Activated T-helper 2 cell treated with anti-CD3 and anti-CD28 coated beads, Interferon-gamma antibody, Interleukin-2, Interleukin-4, amounts not matched to agents 10 μg/mL and 5 μg/mL and 100 μg/mL, durations not matched to agents 14 hours and 24 hours and 36 hours (primary cell): ENCODE measurements at regions not wholly inside any gene's neighbourhood (a gene's known extent, or its start where the extent isn't known, plus 50 kb on each side); places are given as distances from the start of the nearest gene placed in this dataset.

Experiments
- DNase-seq: peaks from one replicate; pipeline ENCODE4 v3.0.0; 2021; ENCODE audit warnings: low spot score
- H3K27ac Mint-ChIP-seq: one replicate; pipeline ENCODE4 v1.8.0; 2021; ENCODE audit warnings: mixed read lengths
- H3K27me3 Mint-ChIP-seq: one replicate; pipeline ENCODE4 v1.8.0; 2021; ENCODE audit warnings: low read depth, mixed read lengths
- H3K36me3 Mint-ChIP-seq: one replicate; pipeline ENCODE4 v1.8.0; 2021; ENCODE audit warnings: low read depth, mixed read lengths
- H3K4me1 Mint-ChIP-seq: one replicate; pipeline ENCODE4 v1.8.0; 2021; ENCODE audit warnings: low read depth, mixed read lengths
- H3K4me3 Mint-ChIP-seq: one replicate; pipeline ENCODE4 v1.8.0; 2021; ENCODE audit warnings: low read depth, mild to moderate bottlenecking, moderate library complexity, mixed read lengths
- H3K9me3 Mint-ChIP-seq: one replicate; pipeline ENCODE4 v1.8.0; 2021; ENCODE audit warnings: mixed read lengths
- intact Hi-C: fragments of 100-400 bp; cut with micrococcal nuclease; formaldehyde crosslinking; loops from one replicate; pipeline ENCODE4 v1.15.1; 2023

DNA sequence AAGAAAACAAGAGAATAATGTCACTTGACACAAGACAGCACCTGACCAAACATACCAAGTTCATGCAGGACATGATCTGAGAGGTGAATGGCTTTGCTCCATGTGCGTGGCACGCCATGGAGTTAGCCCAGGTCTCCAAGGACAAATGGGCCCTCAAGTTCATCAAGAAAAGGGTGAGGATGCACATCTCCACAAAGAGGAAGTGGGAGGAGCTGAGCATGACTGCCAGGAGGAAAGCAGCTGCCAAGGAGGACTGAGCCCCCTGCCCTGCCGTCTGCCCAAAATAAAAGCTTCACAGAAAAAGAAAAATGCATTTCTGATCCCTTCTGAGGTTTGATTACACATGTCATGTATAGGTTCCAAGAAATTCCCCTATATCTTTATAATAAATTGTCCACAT lies 82.0 kb upstream of the TSHZ2 start:
- intact Hi-C loops = no loop called here
- Mint-ChIP-seq H3K27me3 (peaks cover 3% of the 10 kb centered on the region), H3K27ac (no peak overlapping the region), H3K4me1 (no peaks in the 10 kb centered on the region), H3K36me3 (no peaks in the 10 kb centered on the region), H3K9me3 (no peaks in the 10 kb centered on the region), H3K4me3 (no peak overlapping the region)
- no peak for DNase-seq

DNA sequence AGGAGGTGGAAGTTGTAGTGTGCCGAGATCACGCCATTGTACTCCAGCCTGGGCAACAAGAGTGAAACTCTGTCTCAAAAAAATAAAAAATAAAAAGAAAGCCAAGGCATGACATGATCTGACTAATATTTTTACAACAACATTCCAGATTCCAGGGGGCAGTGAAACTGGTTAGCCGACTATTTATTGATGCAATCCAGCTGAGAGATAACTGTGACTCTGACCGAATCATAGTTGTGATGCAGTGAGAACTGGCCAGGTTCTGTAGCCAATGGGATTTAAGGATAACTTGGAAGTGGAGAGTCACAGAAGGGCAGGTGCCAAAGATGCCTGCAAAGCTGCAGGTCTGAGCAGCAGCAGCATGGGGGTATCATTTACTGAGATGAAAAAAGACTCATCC lies 82.9 kb upstream of the TSHZ2 start:
- Mint-ChIP-seq H3K27ac (no peak overlapping the region), H3K9me3 (no peaks in the 10 kb centered on the region), H3K27me3 (peaks cover 1% of the 10 kb centered on the region), H3K4me1 (no peaks in the 10 kb centered on the region), H3K36me3 (no peaks in the 10 kb centered on the region), H3K4me3 (no peak overlapping the region)
- DNase-seq = no peak
- intact Hi-C loops = no loop called here

DNA sequence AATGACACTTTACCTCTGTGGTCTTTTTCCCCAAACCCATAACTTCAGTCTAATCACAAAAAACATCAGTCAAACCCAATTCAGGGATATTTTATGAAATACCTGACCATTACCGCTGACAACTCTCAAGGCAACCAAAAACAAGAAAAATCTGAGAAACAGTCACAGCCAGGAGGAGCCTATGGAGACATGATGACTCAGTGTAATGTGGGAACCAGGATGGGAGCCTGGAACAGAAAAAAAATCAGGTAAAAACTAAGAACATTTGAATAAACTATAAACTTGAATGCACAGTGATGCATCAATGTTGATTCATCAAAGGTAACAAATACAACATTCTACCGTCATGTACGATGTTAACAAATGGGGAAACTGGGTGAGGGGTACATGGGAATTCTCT lies 84.1 kb upstream of the TSHZ2 start:
- no peaks in the 10 kb centered on the region for H3K27me3 Mint-ChIP-seq
- intact Hi-C loops = no loop called here
- H3K36me3 Mint-ChIP-seq = no peaks in the 10 kb centered on the region
- H3K9me3 Mint-ChIP-seq = no peaks in the 10 kb centered on the region
- DNase-seq = no peak
- H3K27ac Mint-ChIP-seq = no peak overlapping the region
- no peak overlapping the region for H3K4me3 Mint-ChIP-seq
- no peaks in the 10 kb centered on the region for H3K4me1 Mint-ChIP-seq

DNA sequence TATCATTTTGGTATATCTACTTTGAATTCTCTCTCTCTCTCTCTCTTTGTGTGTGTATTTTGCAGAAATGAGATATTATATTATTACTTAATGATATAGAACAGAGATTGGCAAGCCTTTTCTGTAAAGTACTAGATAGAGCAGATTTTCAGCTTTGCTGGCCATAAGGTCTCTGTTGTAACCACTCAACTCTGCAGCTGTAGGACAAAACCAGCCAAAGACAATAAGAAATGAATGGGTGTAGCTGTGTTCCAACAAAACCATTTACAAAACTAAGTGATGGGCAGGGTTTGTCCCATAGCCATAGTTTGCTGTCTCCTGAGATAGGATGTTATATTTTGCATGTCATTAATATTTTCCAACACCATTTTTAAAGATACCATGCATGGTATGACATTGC lies 91.2 kb upstream of the TSHZ2 start:
- no peak overlapping the region for H3K27ac Mint-ChIP-seq
- no peak for DNase-seq
- intact Hi-C loops = no loop called here
- no peaks in the 10 kb centered on the region for H3K36me3 Mint-ChIP-seq
- H3K9me3 Mint-ChIP-seq = no peaks in the 10 kb centered on the region
- H3K27me3 Mint-ChIP-seq = no peaks in the 10 kb centered on the region
- H3K4me3 Mint-ChIP-seq = no peak overlapping the region
- no peaks in the 10 kb centered on the region for H3K4me1 Mint-ChIP-seq

DNA sequence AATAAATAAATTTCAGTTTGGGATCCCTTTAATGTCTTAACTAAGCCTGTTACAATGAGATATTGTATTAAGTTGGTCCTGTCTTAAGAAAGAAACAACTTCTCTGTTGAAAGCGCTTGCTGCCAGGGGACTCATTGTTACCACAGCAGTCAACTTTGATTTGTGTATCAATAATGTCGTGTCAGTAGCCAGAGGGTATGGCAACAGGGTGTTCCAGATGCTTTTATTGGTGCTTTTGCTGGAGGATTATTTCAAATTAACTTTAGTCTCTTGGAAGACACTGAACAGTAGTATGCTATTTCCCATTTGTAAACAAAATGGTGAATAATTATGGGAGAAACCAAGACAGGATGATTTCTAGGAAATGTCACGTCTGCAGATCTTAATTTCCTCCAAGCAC lies 91.9 kb upstream of the TSHZ2 start:
- Mint-ChIP-seq H3K27ac (no peak overlapping the region), H3K9me3 (no peaks in the 10 kb centered on the region), H3K4me3 (no peak overlapping the region), H3K36me3 (no peaks in the 10 kb centered on the region), H3K4me1 (no peaks in the 10 kb centered on the region), H3K27me3 (no peaks in the 10 kb centered on the region)
- DNase-seq = no peak
- intact Hi-C loops = no loop called here

DNA sequence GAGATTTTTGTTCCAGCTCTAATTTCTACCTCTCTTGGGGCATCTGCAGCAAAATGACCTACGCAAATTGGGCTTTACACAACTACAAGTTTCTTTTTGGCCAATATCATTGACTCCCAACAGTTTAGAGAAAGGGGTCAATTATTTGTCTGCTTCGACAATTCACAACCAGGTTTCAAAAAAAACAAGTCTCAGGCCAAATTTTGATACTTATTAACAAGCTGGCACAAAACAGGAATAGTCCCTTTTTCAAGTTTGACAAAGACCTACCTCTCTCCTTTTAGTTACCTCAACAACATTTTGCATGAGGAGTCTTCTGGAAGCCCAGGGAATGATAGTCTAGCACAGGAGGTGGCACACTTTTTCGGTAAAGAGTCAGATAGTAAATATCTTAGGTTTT lies 97.9 kb upstream of the TSHZ2 start:
- H3K27me3 Mint-ChIP-seq = no peaks in the 10 kb centered on the region
- DNase-seq = no peak
- intact Hi-C loops = no loop called here
- H3K36me3 Mint-ChIP-seq = no peaks in the 10 kb centered on the region
- H3K27ac Mint-ChIP-seq = no peak overlapping the region
- H3K9me3 Mint-ChIP-seq = no peaks in the 10 kb centered on the region
- no peak overlapping the region for H3K4me3 Mint-ChIP-seq
- H3K4me1 Mint-ChIP-seq = peaks cover 2% of the 10 kb centered on the region

DNA sequence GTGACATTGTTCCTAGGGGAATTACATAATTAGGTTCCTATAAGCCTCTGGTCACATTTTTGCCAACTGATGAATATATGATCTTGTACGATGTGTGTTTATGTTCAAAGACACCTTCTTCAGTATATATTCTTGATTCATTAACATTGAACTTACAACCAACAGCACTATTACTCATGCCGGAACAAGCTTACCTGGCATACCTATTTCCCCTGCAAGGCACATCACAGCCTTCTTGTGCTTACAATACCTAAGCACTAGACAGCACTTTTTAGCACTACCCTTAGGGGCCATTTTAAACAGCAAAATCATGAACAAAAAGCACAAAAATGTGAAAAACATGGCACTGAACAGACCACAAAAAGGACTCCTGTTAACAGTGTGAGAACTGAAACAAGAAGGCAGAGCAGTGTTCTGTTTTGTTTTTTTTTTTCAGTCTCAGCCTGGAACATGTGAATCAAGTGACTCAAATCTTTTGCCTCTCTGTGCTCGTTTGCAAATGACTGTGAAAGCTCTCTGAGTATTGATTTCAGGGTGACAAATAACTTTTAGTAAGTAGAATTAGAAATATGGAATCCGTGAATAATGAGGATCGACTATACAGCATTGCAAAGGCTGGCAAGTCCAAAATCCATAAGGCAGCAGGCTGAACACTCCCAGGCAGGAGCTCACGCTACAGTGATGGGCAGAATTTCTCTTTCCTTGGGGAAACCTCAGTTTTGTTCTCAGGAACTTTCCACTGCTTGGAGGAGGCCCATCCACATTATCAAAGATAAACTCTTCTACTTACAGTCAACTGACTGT lies 102.3 kb upstream of the TSHZ2 start:
- Mint-ChIP-seq H3K9me3 (no peaks in the 10 kb centered on the region), H3K36me3 (no peaks in the 10 kb centered on the region), H3K27me3 (no peaks in the 10 kb centered on the region), H3K4me1 (peaks cover 2% of the 10 kb centered on the region), H3K4me3 (no peak overlapping the region), H3K27ac (no peak overlapping the region)
- no peak for DNase-seq
- intact Hi-C loops = no loop called here

DNA sequence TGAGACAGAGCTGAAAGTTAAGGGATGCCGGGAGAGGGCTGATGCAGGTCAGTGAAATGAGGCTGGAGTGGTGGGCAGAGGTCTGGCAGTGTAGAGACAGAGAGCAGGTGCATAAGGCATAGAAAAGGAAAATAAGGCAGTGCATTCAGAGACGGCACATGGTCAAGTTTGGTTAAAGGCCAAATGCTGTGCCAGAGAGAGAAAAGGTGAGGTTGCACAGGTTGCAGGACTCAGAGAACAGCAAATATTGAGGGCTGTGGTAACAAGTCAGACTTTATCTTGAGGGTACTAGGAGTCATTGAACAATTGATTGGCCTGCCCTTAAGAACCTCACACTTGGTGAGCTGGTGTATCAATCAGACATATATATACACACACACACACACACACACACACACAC lies 102.9 kb upstream of the TSHZ2 start:
- Mint-ChIP-seq H3K4me3 (no peak overlapping the region), H3K27ac (no peak overlapping the region), H3K9me3 (no peaks in the 10 kb centered on the region), H3K36me3 (no peaks in the 10 kb centered on the region), H3K4me1 (peaks cover 2% of the 10 kb centered on the region), H3K27me3 (no peaks in the 10 kb centered on the region)
- no peak for DNase-seq
- intact Hi-C loops = no loop called here

DNA sequence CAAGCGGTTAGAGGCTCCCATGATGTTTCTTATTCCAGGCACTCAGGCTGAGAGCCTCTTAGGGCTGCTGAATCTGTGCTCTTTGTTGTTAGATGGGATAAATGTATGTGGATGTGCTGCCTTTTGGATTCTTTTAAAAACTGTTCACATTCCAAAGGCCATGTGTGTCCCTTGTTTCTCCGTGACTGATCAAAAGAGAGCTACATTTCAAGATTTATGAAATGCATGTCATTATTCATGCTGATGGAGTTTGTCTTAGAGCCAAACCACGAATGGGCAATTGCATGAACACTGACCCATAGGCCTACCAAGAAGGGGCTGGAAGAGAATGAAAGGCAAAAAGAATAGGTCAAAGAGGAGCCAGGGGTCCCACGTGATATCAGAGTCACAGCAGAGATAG lies 104.9 kb upstream of the TSHZ2 start:
- intact Hi-C loops = no loop called here

DNA sequence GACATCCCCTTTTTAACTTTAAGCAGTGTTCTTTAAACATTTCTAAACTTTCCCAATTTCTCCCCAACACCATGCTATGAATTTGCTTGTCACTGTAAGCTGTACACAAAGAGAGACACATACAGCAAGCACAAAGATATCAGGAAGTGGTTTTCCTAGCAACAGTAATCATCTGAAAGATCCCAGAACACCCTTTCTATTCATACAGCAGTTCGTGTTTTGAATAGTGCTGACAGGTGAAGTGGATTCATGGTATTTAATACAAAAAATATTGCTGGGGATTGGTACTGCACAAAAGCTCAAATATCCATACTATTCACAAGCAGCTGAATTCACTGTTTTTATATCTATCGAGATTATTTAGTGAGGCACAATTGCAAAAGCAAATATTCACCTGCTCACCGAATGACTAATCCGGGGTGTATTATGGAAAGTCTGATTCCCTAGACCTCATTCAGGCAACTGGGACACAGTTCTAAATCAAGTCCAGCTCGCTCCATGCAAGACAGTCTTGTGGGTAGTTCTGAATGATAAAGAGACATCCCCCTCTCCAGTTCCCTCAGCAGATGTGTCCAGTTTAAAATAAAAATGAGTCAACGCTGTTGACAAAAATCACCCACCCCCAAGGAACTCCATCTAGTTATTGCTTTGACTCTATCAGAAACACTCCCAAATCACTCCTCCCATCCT lies 107.1 kb upstream of the TSHZ2 start:
- Mint-ChIP-seq H3K4me3 (no peak overlapping the region), H3K4me1 (peaks cover 1% of the 10 kb centered on the region), H3K27ac (no peak overlapping the region), H3K9me3 (no peaks in the 10 kb centered on the region), H3K27me3 (no peaks in the 10 kb centered on the region), H3K36me3 (no peaks in the 10 kb centered on the region)
- intact Hi-C loops = no loop called here
- no peak for DNase-seq

More for the DNA sequence above, 104.9 kb upstream of the TSHZ2 start:
- H3K4me1 Mint-ChIP-seq = peaks cover 2% of the 10 kb centered on the region
- DNase-seq = no peak
- no peak overlapping the region for H3K27ac Mint-ChIP-seq
- H3K4me3 Mint-ChIP-seq = no peak overlapping the region
- H3K36me3 Mint-ChIP-seq = no peaks in the 10 kb centered on the region
- no peaks in the 10 kb centered on the region for H3K27me3 Mint-ChIP-seq
- no peaks in the 10 kb centered on the region for H3K9me3 Mint-ChIP-seq

DNA sequence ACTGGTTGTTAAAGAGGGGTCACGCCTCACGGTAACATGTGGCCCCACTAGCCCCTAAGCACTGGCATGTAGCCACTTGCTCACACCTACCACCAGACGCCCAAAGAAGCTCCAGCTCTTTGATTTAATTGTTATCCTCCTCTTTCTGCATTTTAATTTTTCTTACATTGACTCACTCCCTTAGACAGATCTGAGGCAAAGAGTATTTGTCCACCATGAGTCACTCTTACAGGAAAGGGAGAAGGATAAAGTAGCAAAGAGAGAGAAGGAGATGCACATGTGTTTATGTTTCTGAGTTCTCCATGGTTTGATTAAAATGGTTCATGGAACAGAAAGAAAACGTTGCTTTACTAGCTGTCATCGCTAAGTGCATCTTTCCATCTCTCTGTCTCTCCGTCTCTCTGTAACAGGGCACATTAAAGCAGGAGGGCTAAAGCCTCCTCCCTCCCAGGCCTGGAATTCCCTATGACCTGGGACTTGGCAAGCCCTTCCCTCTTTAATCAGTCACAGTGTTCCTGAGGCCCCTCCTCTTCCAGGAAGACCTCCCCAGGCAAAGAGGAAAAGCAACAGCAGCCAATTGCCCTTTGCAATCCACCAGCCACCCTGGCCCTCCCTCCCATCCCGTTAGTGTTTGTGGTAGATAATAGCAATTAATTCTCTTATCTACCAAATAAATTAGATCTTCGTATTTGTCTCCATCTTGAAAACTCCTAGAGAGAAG lies 112.8 kb upstream of the TSHZ2 start:
- intact Hi-C loops = no loop called here
- H3K27me3 Mint-ChIP-seq = no peaks in the 10 kb centered on the region
- no peak overlapping the region for H3K27ac Mint-ChIP-seq
- H3K36me3 Mint-ChIP-seq = no peaks in the 10 kb centered on the region
- H3K9me3 Mint-ChIP-seq = no peaks in the 10 kb centered on the region
- no peak for DNase-seq
- no peak overlapping the region for H3K4me3 Mint-ChIP-seq
- H3K4me1 Mint-ChIP-seq = no peaks in the 10 kb centered on the region

DNA sequence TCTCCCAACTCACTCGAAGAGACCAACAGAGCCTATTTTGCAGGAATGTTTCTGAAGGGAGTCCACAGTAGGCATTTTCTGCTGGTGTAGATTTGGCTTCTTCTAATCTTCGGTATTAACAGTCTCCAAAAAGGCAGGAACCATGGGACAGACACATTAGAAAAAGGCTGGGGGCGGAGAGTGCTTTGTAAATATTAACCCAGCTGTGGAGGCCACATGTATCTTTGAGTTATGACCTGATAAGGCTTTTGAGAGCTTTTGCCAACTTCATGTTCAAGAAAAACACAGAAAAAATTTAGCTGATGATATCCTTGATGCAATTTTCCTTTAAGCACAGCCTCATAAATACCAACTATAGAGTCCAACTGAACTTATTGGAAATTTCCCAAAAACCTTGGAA lies 119.4 kb upstream of the TSHZ2 start:
- Mint-ChIP-seq H3K9me3 (no peaks in the 10 kb centered on the region), H3K27me3 (no peaks in the 10 kb centered on the region), H3K27ac (no peak overlapping the region), H3K4me1 (no peaks in the 10 kb centered on the region), H3K36me3 (no peaks in the 10 kb centered on the region), H3K4me3 (no peak overlapping the region)
- no peak for DNase-seq
- intact Hi-C loops = no loop called here

DNA sequence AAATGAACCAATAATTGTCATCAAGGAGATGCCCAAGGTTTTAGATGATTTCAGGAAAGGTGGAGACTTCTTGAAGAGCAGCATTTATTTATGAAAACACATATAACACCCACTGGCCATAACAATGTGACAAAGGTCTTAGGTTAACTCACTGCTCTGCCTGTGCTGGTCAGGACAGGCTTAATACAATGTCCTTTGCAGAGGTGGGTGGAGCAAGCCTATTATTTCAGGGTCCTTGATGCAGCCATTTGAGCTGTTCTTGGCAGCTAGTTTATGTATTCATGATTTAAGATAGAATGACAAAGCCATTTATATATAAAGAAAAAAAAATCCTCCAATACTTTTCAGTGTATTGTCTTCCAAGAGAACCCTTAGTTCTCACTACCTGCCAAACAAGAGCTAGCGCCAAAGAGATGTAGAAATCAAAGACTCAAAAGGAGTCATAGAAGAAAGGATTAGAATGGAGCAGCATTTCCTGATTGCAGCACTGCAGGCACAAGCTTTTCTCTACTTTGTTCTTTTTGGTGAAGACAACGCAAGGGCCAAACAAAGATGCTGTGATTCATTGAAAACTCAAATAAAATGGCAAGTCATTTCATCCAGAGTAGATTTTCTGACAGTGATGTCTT lies 124.3 kb upstream of the TSHZ2 start:
- Mint-ChIP-seq H3K27me3 (no peaks in the 10 kb centered on the region), H3K4me1 (peaks cover 3% of the 10 kb centered on the region), H3K9me3 (no peaks in the 10 kb centered on the region), H3K36me3 (no peaks in the 10 kb centered on the region), H3K4me3 (no peak overlapping the region), H3K27ac (no peak overlapping the region)
- intact Hi-C loops = no loop called here
- DNase-seq = no peak
